HG03342 (cell line): ENCODE measurements at regions not wholly inside any gene's neighbourhood (a gene's known extent, or its start where the extent isn't known, plus 50 kb on each side); places are given as distances from the start of the nearest gene placed in this dataset.

Source experiments
- ATAC-seq: cut with Tn5 transposase; IDR thresholded peaks from one replicate; pipeline ENCODE4 v1.9.1; 2021; ENCODE audit warnings: mild to moderate bottlenecking, moderate library complexity; ENCODE audit not compliant: unreplicated experiment

DNA sequence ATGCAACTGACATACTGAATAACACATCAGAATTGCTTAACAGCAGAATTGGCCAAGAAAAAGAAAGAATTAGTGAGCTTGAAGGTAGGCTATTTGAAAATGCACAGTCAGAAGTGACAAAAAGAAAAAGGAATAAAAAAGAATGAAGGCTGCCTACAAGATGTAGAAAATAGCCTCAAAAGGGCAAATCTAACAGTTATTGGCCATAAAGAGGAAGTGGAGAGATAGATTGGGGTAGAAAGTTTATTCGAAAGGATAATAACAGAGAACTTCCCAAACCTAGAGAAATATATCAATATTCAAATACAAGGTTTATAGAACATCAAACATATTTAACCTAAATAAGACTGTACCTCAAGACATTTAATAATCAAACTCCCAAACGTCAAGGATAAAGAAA lies 67.5 kb downstream of the ATP6V1G3 start:
- ATAC-seq: no peak

DNA sequence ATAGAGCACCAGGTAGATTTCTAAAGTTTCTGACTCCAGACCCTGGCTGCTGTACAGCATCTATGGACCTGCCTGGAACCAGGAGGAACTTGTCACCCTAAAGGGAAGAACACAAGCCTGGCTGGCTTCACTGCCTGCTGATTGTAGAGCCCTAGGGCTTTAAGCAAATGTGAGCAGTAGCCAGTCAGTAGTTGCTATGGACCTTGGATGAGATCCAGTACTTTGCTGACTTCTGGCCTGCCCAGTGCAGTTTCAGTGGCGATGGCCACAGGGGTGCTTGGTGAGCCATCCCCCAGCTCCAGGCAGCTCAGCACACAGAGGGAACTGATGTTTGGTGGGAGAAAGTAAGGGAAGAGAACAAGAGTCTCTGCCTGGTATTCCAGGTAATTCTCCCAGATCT lies 68.4 kb downstream of the ATP6V1G3 start:
- no peak for ATAC-seq

DNA sequence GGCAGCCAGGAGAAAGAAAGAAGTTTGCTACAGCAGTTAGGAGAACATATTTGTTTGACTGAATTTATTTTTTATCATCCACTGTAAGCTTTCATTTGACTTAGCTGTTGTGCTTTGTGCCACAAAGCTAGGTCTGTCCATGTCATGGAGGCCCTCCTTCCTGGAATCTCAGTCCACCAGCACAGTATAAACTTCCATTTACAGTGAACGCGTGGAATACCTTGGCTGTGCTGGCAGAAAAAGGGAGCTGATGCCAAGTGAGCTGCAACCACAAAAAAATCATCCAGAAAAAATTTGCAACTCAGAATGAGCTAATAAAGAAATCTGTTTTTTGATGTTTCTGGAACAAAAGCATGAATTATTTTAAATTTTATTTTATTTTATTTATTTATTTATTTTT lies 72.6 kb downstream of the ATP6V1G3 start:
- no peak for ATAC-seq

DNA sequence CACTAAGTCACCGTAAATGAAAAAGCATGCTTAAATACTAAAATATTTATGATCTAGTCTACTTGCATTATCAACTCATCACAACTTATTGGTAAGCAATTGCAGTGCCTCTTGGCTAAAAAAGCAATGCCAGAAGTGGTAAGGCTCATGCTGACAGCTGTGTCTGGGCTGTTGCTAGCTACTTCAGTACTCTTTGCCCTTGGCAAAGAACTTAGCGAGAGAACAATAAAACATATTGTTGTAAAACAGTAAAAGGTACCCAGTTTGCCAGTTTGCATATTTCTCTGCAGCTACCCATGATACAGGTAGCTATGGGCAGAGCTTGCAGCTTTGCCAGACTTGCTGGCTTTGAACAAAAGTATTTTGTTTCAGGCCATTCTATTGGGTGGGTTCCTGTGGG lies 73.1 kb downstream of the ATP6V1G3 start:
- ATAC-seq: no peak

DNA sequence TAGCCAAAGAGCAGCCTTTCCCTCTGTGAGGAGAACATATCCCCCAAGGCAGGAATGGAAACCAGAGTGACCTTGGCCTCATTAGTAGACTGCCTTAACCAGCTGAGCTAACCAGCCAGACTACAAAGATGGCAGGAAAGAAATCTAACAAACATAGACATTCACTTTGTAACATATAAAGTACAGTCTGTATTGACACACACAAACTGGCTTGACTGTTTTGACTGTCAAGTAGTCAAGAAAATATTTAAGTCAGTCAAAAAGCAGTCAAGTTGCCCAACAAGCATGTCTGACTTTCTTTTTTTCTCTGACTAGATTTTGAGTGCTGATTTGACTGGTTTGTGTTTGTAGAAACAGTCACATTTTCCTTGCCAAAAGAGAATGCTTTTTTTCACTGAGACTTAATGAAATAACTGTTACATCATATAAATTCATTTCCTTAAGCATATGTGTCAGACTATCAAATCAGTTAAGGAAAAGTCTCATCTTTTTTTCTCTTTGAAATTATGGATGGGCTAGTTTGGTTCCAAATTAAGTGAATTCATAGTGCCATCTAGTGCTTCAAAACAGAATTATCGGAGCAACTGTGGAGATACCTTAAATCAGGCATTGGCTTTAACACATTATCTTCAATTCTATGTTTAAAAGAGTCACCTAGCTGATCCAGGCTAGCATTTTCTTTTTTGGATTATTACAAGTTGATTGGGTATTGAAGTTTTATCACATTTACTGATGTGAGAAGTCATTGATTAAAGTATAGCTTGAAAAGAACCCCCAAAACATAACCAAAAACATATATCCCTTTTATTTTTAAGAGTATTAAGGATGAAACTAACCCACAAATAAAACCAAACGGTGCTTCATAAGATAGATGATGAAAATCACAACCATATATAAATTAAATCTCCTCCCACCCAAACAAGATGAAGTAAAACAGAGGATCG lies 75.0 kb downstream of the ATP6V1G3 start:
- ATAC-seq: peak; percentile 74

DNA sequence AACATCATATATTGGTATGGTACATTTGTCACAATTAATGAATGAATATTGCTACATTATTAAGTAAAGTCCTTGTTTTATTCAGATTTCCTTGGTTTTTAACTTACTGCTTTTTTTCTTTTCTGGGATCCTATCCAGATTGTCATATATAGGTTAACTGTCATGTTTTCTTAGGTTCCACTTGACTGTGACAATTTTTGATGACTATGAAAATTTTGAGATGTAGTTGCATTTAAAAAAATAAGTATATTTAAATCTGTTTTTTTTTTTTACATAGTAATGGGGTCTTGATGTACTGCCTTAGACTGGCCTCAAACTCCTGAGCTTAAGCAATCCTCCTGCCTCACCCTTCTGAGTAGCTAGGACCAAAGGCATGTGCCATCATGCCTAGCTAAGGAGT lies 76.8 kb downstream of the ATP6V1G3 start:
- no peak for ATAC-seq

DNA sequence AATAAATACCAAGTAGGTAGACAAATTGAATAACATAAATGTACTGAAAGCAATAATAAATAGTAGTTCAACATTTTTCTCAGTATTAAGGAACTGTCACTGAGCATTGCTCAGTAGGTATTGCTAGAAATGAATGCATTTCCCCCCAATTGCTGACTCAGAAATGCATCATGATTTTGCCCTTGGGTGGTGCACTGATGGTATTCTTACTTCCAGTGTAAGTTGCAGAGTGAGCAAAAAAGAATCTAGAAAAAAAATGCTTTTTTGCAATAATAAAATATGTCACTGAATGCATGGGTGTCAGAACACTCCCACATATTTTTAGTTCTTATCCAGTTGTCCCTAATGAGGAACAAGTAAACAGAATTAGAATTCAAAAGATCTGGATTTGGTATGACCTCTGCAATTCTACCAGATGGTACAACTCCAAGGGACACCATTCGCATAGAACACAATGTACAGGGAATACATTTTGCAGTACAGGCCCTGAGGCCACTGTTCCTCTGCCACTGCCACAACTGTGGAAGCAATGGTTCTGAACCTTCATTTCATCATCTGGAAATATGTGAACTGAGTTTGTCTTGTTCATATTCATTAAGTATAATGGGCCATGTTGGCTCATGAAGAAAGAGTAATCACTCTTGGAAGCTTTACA lies 78.0 kb downstream of the ATP6V1G3 start:
- ATAC-seq: no peak

DNA sequence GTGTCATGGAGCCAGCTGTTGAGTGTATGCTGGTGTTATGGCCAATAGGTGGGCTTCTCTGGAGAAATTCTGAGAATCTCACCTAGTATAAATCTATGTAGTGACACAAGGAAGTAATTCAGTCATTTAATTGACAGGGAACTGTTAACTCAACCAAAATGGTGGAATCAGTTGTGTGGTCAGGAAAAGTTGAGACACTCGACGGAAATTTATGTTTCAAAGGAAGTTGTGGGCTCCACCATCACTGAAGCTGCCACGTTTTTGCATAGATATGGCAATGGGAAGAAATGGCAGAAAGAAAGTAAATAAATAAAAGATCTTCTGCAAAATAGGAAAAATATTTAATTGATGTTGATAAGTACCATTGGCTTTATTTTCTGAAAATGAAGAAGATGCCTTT lies 84.5 kb downstream of the ATP6V1G3 start:
- no peak for ATAC-seq

DNA sequence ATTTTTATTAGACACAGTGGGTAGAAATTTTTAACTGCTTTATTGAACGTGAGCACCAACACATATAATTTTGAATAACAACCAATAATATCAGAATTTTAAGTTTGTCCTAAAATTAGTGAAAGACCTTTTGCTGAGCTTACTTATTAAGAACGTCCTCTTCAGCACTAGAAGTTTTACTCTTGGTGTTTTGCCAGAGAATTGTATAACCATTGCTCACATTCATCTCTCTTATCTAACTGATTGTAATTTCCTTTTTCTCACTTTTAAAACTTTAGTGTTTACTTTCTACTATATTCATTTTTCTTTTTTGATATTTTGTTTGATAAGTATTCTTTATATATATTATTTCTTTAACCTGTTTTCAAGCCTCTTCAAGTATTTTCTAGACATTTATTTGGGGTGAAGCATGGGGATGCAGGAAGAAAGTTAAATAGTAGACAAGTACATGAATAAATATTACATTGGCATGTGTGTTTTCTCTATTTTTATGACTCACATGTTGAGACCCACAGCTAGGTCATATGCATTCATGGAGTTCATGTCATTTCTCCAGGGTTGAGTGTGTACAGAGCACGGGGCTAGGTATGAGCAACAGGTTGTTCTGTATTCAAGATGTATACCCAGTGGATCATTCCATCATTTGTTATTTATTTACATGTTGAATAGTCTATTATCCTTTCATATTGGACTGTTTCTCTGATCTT lies 90.6 kb downstream of the ATP6V1G3 start:
- ATAC-seq: no peak

DNA sequence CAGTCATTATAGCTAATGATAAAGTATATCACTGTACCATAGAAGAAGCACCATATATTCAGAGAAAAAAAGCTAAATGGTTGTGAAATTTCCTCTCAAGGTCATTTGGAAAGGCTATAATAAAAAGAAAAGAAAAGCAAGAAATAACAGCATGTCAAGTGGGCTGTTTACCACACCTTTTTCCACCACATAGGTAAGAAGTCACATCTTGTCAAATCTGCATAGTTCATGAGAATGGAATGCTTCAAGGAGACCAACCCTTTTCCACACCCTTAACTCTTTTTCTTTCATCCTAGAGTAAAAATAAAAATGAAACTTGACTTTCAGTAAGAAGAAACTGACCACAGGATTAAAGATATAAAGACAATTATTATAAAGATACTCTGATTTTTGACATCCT lies 91.2 kb downstream of the ATP6V1G3 start:
- ATAC-seq: no peak

DNA sequence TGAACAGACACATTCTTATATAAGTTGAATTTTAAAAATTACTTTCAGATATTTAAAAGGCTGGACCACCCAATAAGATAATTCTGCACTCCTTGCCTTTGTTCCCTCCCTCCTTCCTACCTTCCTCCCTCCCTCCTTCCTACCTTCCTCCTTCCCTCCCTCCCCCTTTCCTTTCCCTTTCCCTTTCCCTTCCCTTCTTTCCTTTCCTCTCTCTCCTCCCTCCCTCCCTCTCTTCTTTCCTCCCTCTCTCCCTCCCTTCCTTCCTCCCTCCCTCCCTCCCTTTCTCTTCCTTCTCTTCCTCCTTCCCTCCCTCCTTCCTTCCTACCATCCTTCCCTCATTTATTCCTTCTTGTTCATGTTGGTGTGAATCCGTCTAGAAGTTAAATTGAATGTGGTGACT lies 93.0 kb downstream of the ATP6V1G3 start:
- ATAC-seq: no peak

DNA sequence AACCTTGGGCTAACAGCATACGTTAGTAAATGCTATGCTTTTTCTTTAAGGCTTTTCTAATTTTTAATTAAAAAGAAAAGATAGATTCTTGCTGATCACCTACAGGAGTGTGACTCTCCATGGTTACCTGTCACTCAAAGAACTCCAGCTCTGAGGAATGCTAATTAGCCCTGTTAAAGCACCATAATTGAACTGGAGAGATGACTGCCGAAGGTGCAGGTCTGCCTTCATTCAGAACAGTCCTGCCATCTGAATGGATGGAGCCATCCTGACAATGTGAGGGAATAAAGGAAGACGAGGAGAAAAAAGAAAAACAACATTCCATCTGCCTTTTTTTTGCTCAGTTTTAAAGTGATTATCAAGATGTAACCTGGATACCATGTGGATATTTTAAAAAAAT lies 94.6 kb downstream of the ATP6V1G3 start:
- ATAC-seq: no peak

DNA sequence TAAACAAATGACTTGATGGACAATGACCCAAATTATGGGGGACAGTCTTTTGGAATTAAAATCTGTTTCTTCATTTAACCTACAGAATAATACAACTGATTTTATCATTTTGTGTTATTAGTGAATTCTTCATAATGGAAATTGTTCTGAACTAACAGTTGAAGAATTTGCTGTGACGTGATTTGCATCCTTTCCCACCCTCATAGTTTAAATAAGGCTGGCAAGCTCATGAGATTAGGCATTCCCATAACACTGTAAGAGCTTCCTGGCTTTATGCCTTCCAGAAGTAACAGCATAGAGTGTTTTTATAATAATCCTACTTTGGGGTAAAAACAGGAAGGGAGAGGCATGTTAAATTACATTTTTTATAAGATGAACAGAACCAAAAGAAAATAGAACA lies 95.7 kb downstream of the ATP6V1G3 start:
- no peak for ATAC-seq

DNA sequence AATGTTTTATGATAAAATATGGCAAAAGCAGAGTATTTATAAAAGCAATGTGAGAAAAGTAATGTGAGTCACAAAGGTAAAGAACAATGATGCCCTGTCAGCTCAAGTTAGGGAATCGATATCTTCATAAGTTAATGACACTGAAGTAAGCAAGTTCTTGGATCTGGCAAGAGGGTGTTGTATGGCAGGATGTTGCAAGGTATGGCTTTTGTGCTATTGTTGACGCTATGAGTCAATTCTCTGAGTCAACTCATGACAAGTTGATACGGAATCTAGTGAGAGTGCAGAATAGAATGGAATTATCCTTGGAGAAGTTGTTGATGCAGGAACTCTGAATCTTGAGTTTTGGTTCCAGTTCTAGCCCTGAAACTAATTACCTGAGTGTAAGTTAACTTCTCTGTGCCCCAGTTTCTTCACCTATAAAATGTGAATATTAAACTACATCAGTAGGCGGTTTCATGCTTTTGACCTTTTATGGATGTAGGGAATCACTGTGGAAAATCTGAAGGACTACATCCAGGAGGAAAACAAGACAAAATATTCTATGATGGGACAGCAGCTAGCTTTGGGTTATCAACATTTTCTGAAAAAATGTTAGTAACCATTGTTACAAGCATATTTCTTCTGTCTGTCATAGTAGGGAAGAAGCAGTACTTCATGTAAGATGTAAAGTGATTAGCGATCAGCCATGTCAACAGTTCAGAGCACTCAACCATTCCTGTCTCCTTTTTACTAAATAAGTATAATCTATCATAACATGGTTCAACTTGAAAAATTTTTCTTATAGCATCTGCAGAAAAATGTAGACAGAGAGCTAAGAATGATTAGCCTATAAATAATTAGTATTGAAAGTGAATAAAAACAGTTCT lies 96.9 kb downstream of the ATP6V1G3 start:
- no peak for ATAC-seq

DNA sequence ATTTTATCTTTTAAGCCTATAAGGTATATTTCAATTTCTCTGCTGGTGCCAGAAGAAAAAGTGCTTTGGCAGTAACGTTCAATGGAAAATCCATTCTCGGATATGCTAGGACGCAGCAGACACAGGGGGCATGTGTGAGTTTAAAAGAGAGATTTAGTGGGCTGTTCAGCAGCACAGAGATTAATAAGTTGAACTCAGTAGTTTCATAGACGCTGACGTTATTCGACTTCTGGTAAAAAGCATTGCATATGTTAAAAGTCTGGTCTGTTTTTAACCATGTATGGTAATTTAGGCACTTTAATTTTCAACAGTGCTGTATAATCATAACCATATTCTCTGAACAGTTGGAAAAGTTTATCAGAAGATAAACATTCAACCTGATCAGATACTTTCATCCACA lies 99.6 kb downstream of the ATP6V1G3 start:
- ATAC-seq: no peak

DNA sequence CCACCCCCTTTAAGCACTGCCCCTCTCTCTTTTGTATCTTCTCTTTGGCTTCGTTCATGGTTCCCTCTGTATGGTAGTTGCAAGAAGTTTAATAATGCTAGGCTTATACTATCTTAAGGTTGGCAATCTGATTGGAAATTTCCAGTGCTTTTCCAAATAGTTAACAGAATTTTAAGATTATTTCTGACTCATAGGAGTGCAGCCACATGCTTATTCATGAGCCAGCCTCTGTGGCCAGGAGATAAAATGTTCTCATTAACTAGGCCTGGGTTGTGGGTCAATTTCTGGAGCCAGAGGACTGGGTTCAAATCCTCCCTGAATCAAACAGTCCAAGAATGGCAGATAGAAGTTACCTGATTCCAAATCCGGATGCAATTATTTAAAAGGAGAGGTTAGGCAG lies 103.1 kb downstream of the ATP6V1G3 start:
- no peak for ATAC-seq

DNA sequence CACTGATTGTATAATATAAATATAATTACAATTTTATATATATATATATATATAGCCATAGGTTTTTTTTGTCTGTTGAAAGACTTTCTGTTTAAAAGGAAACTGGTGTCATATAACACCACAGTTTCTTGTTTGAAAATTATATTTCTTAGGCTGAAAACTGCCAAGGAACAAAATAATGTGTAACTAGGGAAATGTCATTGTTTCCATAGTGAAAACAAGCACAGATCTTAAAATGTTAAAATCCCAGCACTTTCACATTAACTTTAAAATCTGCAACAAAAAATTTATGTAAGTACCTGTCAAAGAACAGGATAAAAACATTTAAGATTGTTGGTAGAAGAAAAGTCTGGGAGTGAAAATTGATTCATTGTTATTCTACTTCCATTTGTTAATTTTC lies 104.2 kb downstream of the ATP6V1G3 start:
- ATAC-seq: no peak

DNA sequence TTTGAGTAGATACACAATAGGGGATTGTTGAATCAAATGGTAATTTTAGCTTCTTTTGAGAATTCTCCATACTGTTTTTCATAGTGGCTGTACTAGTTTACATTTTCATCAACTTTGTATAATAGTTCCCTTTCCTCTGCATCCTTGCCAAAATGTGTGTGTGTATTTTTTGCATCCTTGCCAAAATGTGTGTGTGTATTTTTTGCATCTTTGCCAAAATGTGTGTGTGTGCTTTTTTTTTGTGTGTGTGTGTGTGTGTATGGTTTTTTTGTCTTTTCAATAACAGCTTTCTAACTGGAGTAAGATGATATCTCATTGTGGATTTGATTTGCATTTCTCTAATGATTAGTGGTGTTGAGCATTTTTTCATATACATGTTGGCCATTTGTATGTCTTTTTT lies 105.4 kb downstream of the ATP6V1G3 start:
- ATAC-seq: no peak

DNA sequence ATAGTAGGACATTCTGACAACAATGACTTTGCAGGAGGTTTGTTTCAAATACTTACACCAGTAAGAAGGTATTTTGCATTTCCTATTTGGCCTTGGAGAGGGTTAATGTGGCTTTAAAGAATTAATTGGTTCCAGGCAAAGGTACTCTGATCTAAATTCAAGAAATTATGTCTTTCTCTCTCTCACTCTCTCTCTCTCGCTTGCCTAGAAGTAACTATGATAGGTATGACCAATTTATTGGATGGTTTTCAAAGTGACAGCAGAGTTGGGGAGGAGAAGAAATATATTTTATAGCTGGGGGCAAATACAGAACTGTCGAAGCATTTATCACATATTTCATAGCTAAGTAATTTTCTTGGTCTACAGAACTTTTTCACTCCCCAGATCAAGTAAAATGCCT lies 116.0 kb downstream of the ATP6V1G3 start:
- ATAC-seq: no peak

DNA sequence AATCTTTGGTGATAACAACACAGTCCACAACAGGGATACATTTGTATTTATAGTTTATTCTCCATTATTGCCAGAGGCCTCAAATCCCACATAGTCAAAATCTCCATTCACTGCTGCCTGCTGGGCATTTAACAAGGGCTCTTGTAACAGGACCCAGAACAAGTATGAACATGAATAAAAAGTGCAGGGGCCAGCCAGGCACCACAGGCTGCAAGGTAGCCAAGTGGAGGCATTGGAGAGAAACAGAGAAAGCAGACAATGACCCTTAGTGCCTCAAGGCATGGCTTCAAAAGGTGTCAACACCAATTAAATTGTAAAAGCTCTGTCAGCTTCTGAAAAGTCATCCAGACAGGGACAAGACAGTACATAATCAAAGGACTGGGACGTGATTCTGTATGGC lies 116.8 kb downstream of the ATP6V1G3 start:
- ATAC-seq: no peak

DNA sequence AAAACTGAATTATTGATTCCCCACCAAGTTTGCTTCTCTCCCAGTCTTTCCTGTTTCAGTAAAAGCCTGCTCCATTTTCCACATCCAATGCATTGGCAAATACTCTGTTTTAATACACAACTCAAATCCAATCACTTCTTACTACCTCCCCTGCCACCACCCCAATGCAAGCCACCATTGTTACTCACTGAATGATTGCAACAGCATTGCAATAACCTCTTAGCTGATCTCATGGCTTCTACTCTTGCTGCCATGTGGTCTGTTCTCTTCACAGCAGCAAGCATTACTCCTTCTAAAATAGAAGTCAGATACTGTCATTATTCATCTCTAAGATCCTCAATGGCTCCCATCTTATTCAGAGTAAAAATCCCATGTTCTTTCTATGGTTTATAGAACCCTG lies 123.4 kb downstream of the ATP6V1G3 start:
- ATAC-seq: no peak
